Mucosa of descending colon (tissue), 3 donors: ENCODE measurements at regions not wholly inside any gene's neighbourhood (a gene's known extent, or its start where the extent isn't known, plus 50 kb on each side); places are given as distances from the start of the nearest gene placed in this dataset.
"Not testable (repeated sequence)": the region's sequence is repeated elsewhere in the genome, so short reads cannot be mapped to it uniquely, and the experiment has no call there.

Experiments
- ATAC-seq: fragments of 200-7000 bp; cut with Tn5 transposase; one replicate; pipeline ENCODE4 v1.9.1; 2020; ENCODE audit warnings: mild to moderate bottlenecking, moderate library complexity
- DNase-seq, 3 donors: peaks; one replicate each; pipeline ENCODE4 v3.0.0-alpha.2; 2020
- H3K36me3 ChIP-seq: fragments of 200-600 bp; one replicate; pipeline ENCODE4 v1.8.0; 2021; ENCODE audit warnings: low read depth, mild to moderate bottlenecking
- H3K4me1 ChIP-seq: fragments of 200-600 bp; one replicate; pipeline ENCODE4 v1.8.0; 2021; ENCODE audit warnings: low read depth, mild to moderate bottlenecking
- H3K4me3 ChIP-seq: fragments of 200-600 bp; one replicate; pipeline ENCODE4 v1.8.0; 2021; ENCODE audit warnings: mild to moderate bottlenecking
- H3K9me3 ChIP-seq: fragments of 200-600 bp; one replicate; pipeline ENCODE4 v1.8.0; 2021; ENCODE audit warnings: mild to moderate bottlenecking
- CTCF ChIP-seq: fragments of 200-600 bp; IDR thresholded peaks from one replicate; pipeline ENCODE4 v1.8.0; 2022; ENCODE audit warnings: antibody characterized with exemption, mild to moderate bottlenecking
- intact Hi-C, 2 donors: fragments of 100-400 bp; cut with DNase I in 1 of 2; cut with micrococcal nuclease in 1 of 2; formaldehyde crosslinking; loops; one replicate each; pipeline versions ENCODE4 v1.11.0 to v1.11.1; 2022; cut with DNase I, micrococcal nuclease
- donor health status: DM: no; HTN: no; CAD: no; lungs with moderate emphysema.
- donor health status: DM: no; HTN: no; CAD: no.
- donor health status: DM: no; HTN: yes; CAD: no.

GRCh38 chr3:73188707-73189106 lies 127.2 kb downstream of the EBLN2 start:
- H3K36me3 ChIP-seq: no peaks in the 10 kb centered on the region
- no peak overlapping the region for H3K4me3 ChIP-seq
- no peak for DNase-seq
- intact Hi-C loops: no loop called here
- ATAC-seq: no peak
- H3K4me1 ChIP-seq: no peaks in the 10 kb centered on the region
- no peaks in the 10 kb centered on the region for H3K9me3 ChIP-seq
- no peak for TF ChIP-seq CTCF

DNA sequence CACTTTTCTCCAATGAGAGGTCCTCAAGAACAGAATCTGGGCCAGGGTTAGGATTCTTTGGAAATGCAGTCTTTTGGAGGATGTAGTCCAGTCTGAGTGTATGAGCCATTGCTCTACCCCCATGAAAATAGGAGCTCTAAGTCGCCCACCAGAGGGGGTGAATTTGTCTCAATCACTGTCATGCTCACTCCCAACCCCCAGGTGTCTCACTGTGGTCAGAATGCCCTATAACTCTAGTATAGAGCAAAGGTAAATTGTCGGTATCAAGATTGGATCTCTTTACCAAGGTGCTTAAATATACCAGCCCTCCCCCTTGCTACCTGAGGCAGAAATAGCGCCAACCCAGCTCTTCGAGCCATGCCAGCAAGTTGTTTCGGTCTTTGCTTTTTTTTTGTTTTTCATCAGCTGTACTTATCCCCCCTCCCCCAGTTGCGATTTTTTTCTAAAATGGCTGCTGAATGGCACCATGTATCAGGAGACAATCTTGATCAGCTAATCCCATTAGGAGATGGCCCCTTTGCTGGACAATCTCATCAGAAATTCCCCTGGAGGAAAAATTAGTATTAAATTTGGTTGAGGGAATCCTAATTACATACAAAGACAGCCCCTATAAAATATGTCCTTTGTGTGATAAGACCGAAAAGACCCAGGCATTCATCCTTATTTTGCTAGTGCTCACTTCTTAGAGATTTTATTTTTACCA lies 130.7 kb downstream of the EBLN2 start:
- intact Hi-C loops: no loop called here
- no peak for ATAC-seq
- no peaks in the 10 kb centered on the region for H3K36me3 ChIP-seq
- no peaks in the 10 kb centered on the region for H3K9me3 ChIP-seq
- H3K4me1 ChIP-seq: no peaks in the 10 kb centered on the region
- DNase-seq: peak in 1 of 3 donors; percentile 3
- no peak overlapping the region for H3K4me3 ChIP-seq
- no peak for TF ChIP-seq CTCF

DNA sequence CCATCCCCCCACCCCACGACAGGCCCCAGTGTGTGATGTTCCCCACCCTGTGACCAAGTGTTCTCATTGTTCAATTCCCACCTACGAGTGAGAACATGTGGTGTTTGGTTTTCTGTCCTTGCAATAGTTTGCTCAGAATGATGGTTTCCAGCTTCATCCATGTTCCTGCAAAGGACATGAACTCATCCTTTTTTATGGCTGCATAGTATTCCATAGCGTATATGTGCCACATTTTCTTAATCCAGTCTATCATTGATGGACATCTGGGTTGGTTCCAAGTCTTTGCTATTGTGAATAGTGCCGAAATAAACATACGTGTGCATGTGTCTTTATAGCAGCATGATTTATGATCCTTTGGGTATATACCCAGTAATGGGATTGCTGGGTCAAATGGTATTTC lies 132.5 kb downstream of the EBLN2 start:
- H3K9me3 ChIP-seq, H3K36me3 ChIP-seq, ATAC-seq, DNase-seq, H3K4me3 ChIP-seq, H3K4me1 ChIP-seq, intact Hi-C loops: not testable (repeated sequence)

- no peaks in the 10 kb centered on the region for H3K9me3 ChIP-seq
- no peak for TF ChIP-seq CTCF
- no peak for ATAC-seq
- no peak overlapping the region for H3K4me3 ChIP-seq
- H3K4me1 ChIP-seq: no peaks in the 10 kb centered on the region
- intact Hi-C loops: no loop called here
- DNase-seq: no peak
- H3K36me3 ChIP-seq: no peaks in the 10 kb centered on the region
Measured at GRCh38 chr3:73197187-73197586, 135.7 kb downstream of the EBLN2 start.

DNA sequence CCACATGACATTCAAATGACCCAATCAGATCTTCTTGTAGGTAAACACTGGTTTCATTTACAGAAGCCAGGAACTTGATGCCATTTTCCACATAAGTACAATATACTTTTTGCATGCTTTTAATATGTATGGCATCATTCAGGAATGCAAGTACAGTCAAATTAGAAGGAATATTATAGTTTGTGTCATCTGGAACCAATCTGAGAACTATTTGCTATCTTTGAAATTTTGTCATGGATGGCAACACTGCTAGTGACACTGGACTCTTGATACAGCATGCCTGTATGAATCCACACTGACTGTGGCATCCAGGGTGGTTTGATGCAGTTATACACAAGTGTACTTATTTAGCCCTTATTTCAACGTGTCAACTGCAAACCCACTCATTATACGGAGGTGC lies 141.6 kb downstream of the EBLN2 start:
- no peak for TF ChIP-seq CTCF
- no peak overlapping the region for H3K4me3 ChIP-seq
- ATAC-seq: no peak
- H3K36me3 ChIP-seq: no peaks in the 10 kb centered on the region
- H3K9me3 ChIP-seq: no peaks in the 10 kb centered on the region
- intact Hi-C loops: no loop called here
- no peaks in the 10 kb centered on the region for H3K4me1 ChIP-seq
- DNase-seq: no peak

DNA sequence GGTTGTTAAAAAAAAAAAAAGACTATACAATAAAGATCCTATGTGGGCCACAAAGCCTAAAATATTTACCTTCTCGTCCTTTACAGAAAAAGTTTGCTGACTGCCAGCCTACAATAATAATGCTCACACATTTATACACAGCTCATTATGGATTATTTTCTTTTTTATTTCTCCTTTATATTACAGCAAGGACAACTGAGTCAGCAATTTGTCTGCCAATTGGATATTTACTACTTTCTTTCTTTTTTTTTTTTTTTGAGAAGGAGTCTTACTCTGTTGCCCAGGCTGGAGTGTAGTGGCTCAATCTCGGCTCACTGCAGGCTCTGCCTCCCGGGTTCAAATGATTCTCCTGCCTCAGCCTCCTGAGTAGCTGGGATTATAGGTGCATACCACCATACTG lies 142.2 kb downstream of the EBLN2 start:
- Histone ChIP-seq H3K9me3 (no peaks in the 10 kb centered on the region), H3K36me3 (no peaks in the 10 kb centered on the region), H3K4me1 (no peaks in the 10 kb centered on the region), H3K4me3 (no peak overlapping the region)
- no peak for DNase-seq
- no peak for TF ChIP-seq CTCF
- intact Hi-C loops: no loop called here
- ATAC-seq: no peak
